Natural killer cell (primary cell): ENCODE measurements at regions not wholly inside any gene's neighbourhood (a gene's known extent, or its start where the extent isn't known, plus 50 kb on each side); places are given as distances from the start of the nearest gene placed in this dataset.
"Not testable (repeated sequence)": the region's sequence is repeated elsewhere in the genome, so short reads cannot be mapped to it uniquely, and the experiment has no call there.

Experiments used
- ATAC-seq, 3 donors: fragments of 150-1000 bp in 2 of 3; fragments of 200-7000 bp in 1 of 3; cut with Tn5 transposase; 1 replicate in 1 of 3; 2 replicates in 2 of 3; pipeline ENCODE4 v1.10.0; 2021; ENCODE audit warnings: mild to moderate bottlenecking in 2 of 3, moderate library complexity in 2 of 3
- DNase-seq, 2 donors: peaks; one replicate each; pipeline versions ENCODE4 v3.0.0 to v3.0.0-alpha.2; 2013 to 2021; ENCODE audit warnings: mixed read lengths in 1 of 2
- H3K27ac ChIP-seq: one replicate; pipeline ENCODE4 v1.5.1; 2013; ENCODE audit warnings: mild to moderate bottlenecking, low read length
- H3K27me3 ChIP-seq: one replicate; pipeline ENCODE4 v1.6.1; 2013; ENCODE audit warnings: low read length; ENCODE audit not compliant: control insufficient read depth, insufficient read depth
- H3K36me3 ChIP-seq: one replicate; pipeline ENCODE4 v1.6.1; 2013; ENCODE audit warnings: low read length; ENCODE audit not compliant: control insufficient read depth, insufficient read depth
- H3K4me1 ChIP-seq: one replicate; pipeline ENCODE4 v1.6.1; 2013; ENCODE audit warnings: low read length; ENCODE audit not compliant: control insufficient read depth, insufficient read depth
- H3K4me3 ChIP-seq: one replicate; pipeline ENCODE4 v1.5.1; 2013; ENCODE audit warnings: low read length
- H3K9me3 ChIP-seq: one replicate; pipeline ENCODE4 v1.6.1; 2013; ENCODE audit warnings: low read length; ENCODE audit not compliant: control insufficient read depth, insufficient read depth
- H3K27ac Mint-ChIP-seq, 2 donors: one replicate each; pipeline ENCODE4 v1.8.0; 2022; ENCODE audit warnings: mild to moderate bottlenecking in 2 of 2, mixed read lengths in 2 of 2, moderate library complexity in 1 of 2
- H3K27me3 Mint-ChIP-seq, 2 donors: one replicate each; pipeline ENCODE4 v1.8.0; 2022; ENCODE audit warnings: low read depth in 2 of 2, mixed read lengths in 2 of 2
- H3K36me3 Mint-ChIP-seq: one replicate; pipeline ENCODE4 v1.8.0; 2022; ENCODE audit warnings: mixed read lengths
- H3K4me1 Mint-ChIP-seq, 2 donors: one replicate each; pipeline ENCODE4 v1.8.0; 2022; ENCODE audit warnings: mixed read lengths in 2 of 2
- H3K4me3 Mint-ChIP-seq: one replicate; pipeline ENCODE4 v1.8.0; 2022; ENCODE audit warnings: mild to moderate bottlenecking, moderate library complexity, mixed read lengths
- H3K9me3 Mint-ChIP-seq, 2 donors: one replicate each; pipeline ENCODE4 v1.8.0; 2022; ENCODE audit warnings: mixed read lengths in 2 of 2
- WGBS: methylation state at CpG from one replicate; pipeline ENCODE4 v1.1.7; 2013; ENCODE audit warnings: missing lambda C conversion rate; ENCODE audit not compliant: insufficient coverage; 5-methylcytosine and 5-hydroxymethylcytosine counted together
- intact Hi-C: fragments of 100-400 bp; cut with micrococcal nuclease; formaldehyde crosslinking; loops from one replicate; pipeline ENCODE4 v1.14.2; 2022
- TF ChIP-seq, protein P1 (sequence below): fragments of 200-600 bp; IDR thresholded peaks from one replicate; pipeline ENCODE4 v1.8.0; 2022; ENCODE audit warnings: antibody characterized with exemption

DNA sequence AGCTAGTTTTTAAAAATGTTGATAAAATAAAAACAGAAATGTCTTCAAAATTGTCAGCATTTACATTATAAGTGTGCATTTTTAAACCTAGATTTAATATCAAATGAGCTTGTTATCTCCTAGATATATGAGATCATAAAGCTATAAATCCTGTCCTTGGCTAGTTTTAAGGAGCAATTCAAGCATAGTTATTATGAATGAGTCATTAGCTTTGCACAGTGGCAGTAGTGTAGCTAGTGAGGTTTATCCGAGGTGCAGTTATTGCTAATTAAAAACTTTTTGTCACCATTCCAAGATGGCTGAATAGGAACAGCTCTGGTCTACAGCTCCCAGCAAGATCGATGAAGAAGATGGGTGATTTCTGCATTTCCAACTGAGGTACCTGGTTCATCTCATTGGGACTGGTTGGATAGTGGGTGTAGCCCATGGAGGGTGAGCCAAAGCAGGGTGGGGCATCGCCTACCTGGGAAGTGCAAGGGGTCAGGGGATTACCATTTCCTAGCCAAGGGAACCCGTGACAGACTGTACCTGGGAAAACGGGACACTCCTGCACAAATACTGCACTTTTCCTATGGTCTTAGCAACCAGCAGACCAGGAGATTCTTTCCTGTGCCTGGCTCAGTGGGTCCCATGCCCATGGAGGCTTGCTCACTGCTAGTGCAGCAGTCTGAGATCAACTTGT is 108.8 kb upstream of the SYNCRIP start:
- Histone ChIP-seq H3K4me3 (no peak overlapping the region), H3K36me3 (no peaks in the 10 kb centered on the region), H3K27me3 (no peaks in the 10 kb centered on the region), H3K4me1 (no peaks in the 10 kb centered on the region), H3K27ac (no peak overlapping the region), H3K9me3 (no peaks in the 10 kb centered on the region)
- Mint-ChIP-seq H3K36me3 (no peaks in the 10 kb centered on the region), H3K27ac (no peak overlapping the region), H3K9me3 (no peaks in the 10 kb centered on the region), H3K27me3 (peaks cover 0 to 5% of the 10 kb centered on the region in 2 donors), H3K4me1 (no peaks in the 10 kb centered on the region), H3K4me3 (no peak overlapping the region)
- TF ChIP-seq, protein P1, sequence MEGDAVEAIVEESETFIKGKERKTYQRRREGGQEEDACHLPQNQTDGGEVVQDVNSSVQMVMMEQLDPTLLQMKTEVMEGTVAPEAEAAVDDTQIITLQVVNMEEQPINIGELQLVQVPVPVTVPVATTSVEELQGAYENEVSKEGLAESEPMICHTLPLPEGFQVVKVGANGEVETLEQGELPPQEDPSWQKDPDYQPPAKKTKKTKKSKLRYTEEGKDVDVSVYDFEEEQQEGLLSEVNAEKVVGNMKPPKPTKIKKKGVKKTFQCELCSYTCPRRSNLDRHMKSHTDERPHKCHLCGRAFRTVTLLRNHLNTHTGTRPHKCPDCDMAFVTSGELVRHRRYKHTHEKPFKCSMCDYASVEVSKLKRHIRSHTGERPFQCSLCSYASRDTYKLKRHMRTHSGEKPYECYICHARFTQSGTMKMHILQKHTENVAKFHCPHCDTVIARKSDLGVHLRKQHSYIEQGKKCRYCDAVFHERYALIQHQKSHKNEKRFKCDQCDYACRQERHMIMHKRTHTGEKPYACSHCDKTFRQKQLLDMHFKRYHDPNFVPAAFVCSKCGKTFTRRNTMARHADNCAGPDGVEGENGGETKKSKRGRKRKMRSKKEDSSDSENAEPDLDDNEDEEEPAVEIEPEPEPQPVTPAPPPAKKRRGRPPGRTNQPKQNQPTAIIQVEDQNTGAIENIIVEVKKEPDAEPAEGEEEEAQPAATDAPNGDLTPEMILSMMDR: no peak
- WGBS: 89% methylated on average over 5 of the region's 5 CpGs
- intact Hi-C loops: no loop called here
- DNase-seq (no peak), ATAC-seq (no peak)

GRCh38 chr6:85750146-85750545 is 107.5 kb upstream of the SYNCRIP start:
- DNase-seq, H3K4me1 ChIP-seq, intact Hi-C loops, H3K27ac ChIP-seq, H3K9me3 Mint-ChIP-seq, H3K27ac Mint-ChIP-seq, ATAC-seq, H3K4me3 ChIP-seq, H3K36me3 ChIP-seq, H3K4me3 Mint-ChIP-seq, H3K27me3 Mint-ChIP-seq, H3K36me3 Mint-ChIP-seq, H3K9me3 ChIP-seq, H3K27me3 ChIP-seq, H3K4me1 Mint-ChIP-seq: not testable (repeated sequence)
- 80% methylated on average over 1 of the region's 2 CpGs for WGBS

DNA sequence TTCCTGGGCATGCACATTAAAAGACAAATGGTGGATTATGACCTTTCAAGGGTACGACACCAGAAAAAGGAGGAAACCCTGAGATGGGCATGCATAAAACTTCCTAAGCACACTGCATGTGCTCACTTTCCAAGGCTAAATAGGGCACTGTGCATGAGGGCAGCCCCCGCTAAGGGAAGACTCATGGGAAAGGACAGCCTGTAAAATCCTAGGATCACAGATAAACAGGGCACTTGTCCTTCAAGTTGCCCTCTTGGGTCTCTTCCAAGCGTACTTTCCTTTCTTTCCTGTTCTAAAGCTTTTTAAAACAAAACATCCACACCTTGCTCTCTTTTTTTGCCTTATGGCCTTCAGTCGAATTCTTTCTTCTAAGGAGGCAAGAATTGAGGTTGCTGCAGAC is 106.5 kb upstream of the SYNCRIP start:
- no peak overlapping the region for H3K27ac Mint-ChIP-seq
- TF ChIP-seq, protein P1: no peak
- peaks cover 0 to 8% of the 10 kb centered on the region in 2 donors for H3K27me3 Mint-ChIP-seq
- H3K9me3 Mint-ChIP-seq: no peaks in the 10 kb centered on the region
- ATAC-seq (no peak), DNase-seq (no peak)
- Histone ChIP-seq H3K27me3 (no peaks in the 10 kb centered on the region), H3K4me1 (no peaks in the 10 kb centered on the region), H3K9me3 (no peaks in the 10 kb centered on the region), H3K36me3 (no peaks in the 10 kb centered on the region), H3K4me3 (no peak overlapping the region), H3K27ac (no peak overlapping the region)
- H3K36me3 Mint-ChIP-seq: no peaks in the 10 kb centered on the region
- WGBS: 78% methylated on average over 4 of the region's 4 CpGs
- no peaks in the 10 kb centered on the region for H3K4me1 Mint-ChIP-seq
- no peak overlapping the region for H3K4me3 Mint-ChIP-seq
- intact Hi-C loops: no loop called here

DNA sequence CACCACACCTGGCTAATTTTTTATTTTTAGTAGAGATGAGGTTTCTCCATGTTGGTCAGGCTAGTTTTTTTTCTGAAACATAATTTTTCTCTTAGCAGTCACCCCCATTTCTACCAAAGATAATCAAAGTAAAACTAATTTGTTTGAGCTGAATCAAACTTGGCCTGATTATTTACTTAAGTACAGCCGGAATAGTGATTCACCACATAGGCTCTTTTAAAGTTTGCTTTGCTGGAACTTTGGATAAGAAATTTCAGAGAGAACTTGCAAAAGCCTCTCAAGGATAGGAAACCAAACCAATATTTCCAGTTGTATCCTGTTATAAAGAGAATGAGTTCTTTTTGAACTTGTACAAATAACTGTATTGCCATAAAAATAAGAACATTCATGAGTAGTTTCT is 105.0 kb upstream of the SYNCRIP start:
- TF ChIP-seq, protein P1: no peak
- ATAC-seq (no peak), DNase-seq (no peak)
- H3K36me3 Mint-ChIP-seq: no peaks in the 10 kb centered on the region
- intact Hi-C loops: no loop called here
- no peaks in the 10 kb centered on the region for H3K4me1 Mint-ChIP-seq
- H3K27ac Mint-ChIP-seq: no peak overlapping the region
- no peaks in the 10 kb centered on the region for H3K27me3 ChIP-seq
- WGBS: 83% methylated on average over 1 of the region's 1 CpG
- H3K4me3 ChIP-seq: no peak overlapping the region
- H3K4me1 ChIP-seq: no peaks in the 10 kb centered on the region
- H3K4me3 Mint-ChIP-seq: no peak overlapping the region
- no peak overlapping the region for H3K27ac ChIP-seq
- H3K36me3 ChIP-seq: no peaks in the 10 kb centered on the region
- no peaks in the 10 kb centered on the region for H3K9me3 Mint-ChIP-seq
- H3K27me3 Mint-ChIP-seq: peaks cover 0 to 10% of the 10 kb centered on the region in 2 donors
- no peaks in the 10 kb centered on the region for H3K9me3 ChIP-seq
